ENCODE measurements at regions not wholly inside any gene's neighbourhood (a gene's known extent, or its start where the extent isn't known, plus 50 kb on each side); places are given as distances from the start of the nearest gene placed in this dataset.
"Not testable (repeated sequence)": the region's sequence is repeated elsewhere in the genome, so short reads cannot be mapped to it uniquely, and the experiment has no call there.

GRCh38 chr1:114263343-114263742, 109.7 kb upstream of the SYT6 start:
- DNase-seq = no peak

GRCh38 chr1:114262337-114262736, 108.7 kb upstream of the SYT6 start:
- no peak for DNase-seq

GRCh38 chr1:114260805-114261484, 107.3 kb upstream of the SYT6 start:
- no peak for DNase-seq

- DNase-seq = peak; percentile 37
Observed at GRCh38 chr1:114259511-114260160, 106.0 kb upstream of the SYT6 start.

- DNase-seq = no peak
Observed at GRCh38 chr1:114258633-114259032, 105.0 kb upstream of the SYT6 start.

GRCh38 chr1:114258074-114258473, 104.4 kb upstream of the SYT6 start:
- DNase-seq = no peak

GRCh38 chr1:114257554-114257953, 103.9 kb upstream of the SYT6 start:
- no peak for DNase-seq

- no peak for DNase-seq
Observed at GRCh38 chr1:114253900-114254299, 100.2 kb upstream of the SYT6 start.

GRCh38 chr1:114251573-114251939, 97.9 kb upstream of the SYT6 start:
- DNase-seq = no peak

GRCh38 chr1:114250683-114251572, 97.3 kb upstream of the SYT6 start:
- DNase-seq = no peak

GRCh38 chr1:114249691-114250090, 96.0 kb upstream of the SYT6 start:
- DNase-seq = no peak

GRCh38 chr1:114248162-114248561, 94.5 kb upstream of the SYT6 start:
- DNase-seq = no peak

GRCh38 chr1:114242531-114243210, 89.0 kb upstream of the SYT6 start:
- not testable (repeated sequence) for DNase-seq

- no peak for DNase-seq
Observed at GRCh38 chr1:114238053-114238452, 84.4 kb upstream of the SYT6 start.

GRCh38 chr1:114236517-114236916, 82.8 kb upstream of the SYT6 start:
- DNase-seq = no peak

GRCh38 chr1:114235960-114236359, 82.3 kb upstream of the SYT6 start:
- peak; percentile 19 for DNase-seq

GRCh38 chr1:114235281-114235680, 81.6 kb upstream of the SYT6 start:
- no peak for DNase-seq

GRCh38 chr1:114234408-114235124, 80.9 kb upstream of the SYT6 start:
- no peak for DNase-seq

- DNase-seq = no peak
Observed at GRCh38 chr1:114232691-114233090, 79.0 kb upstream of the SYT6 start.

- no peak for DNase-seq
Observed at GRCh38 chr1:114231301-114231700, 77.6 kb upstream of the SYT6 start.

GRCh38 chr1:114229368-114229767, 75.7 kb upstream of the SYT6 start:
- DNase-seq = no peak

- no peak for DNase-seq
Observed at GRCh38 chr1:114227059-114227458, 73.4 kb upstream of the SYT6 start.
